Body of pancreas (tissue), 4 donors: ENCODE measurements at regions not wholly inside any gene's neighbourhood (a gene's known extent, or its start where the extent isn't known, plus 50 kb on each side); places are given as distances from the start of the nearest gene placed in this dataset.

Experiments
- ATAC-seq: fragments of 150-250 bp; one replicate; pipeline ENCODE4 v1.9.1; 2016
- DNase-seq, 4 donors: peaks; one replicate each; pipeline ENCODE4 v3.0.0-alpha.2; 2019
- H3K27ac ChIP-seq, 4 donors: fragments of 200-600 bp; sonication (generic); 1 replicate in 3 of 4; 2 replicates in 1 of 4; pipeline versions ENCODE4 v1.5.1 to v1.6.1; 2016 to 2019; ENCODE audit warnings: mild to moderate bottlenecking in 1 of 4, mixed read lengths in 1 of 4, moderate library complexity in 1 of 4
- H3K27me3 ChIP-seq, 2 donors: fragments of 200-600 bp; sonication (generic); one replicate each; pipeline ENCODE4 v1.6.0; 2016; ENCODE audit warnings: mild to moderate bottlenecking in 1 of 2
- H3K36me3 ChIP-seq, 2 donors: fragments of 200-600 bp; sonication (generic); replicated peaks in 1 of 2; 2 replicates each; pipeline ENCODE4 v1.5.1; 2016; ENCODE audit warnings: low read depth in 2 of 2; ENCODE audit not compliant: insufficient read depth in 1 of 2
- H3K4me1 ChIP-seq: fragments of 200-600 bp; sonication (generic); one replicate; pipeline ENCODE4 v1.6.0; 2016
- H3K4me3 ChIP-seq, 2 donors: fragments of 200-600 bp; sonication (generic); 1 replicate in 1 of 2; 2 replicates in 1 of 2; pipeline ENCODE4 v1.5.1; 2016 to 2019
- H3K9me3 ChIP-seq, 3 donors: fragments of 200-600 bp; sonication (generic); 1 replicate in 2 of 3; 2 replicates in 1 of 3; pipeline ENCODE4 v1.5.1; 2016
- POLR2A ChIP-seq, 3 donors: fragments of 450-650 bp; IDR thresholded peaks; one replicate each; pipeline ENCODE4 v1.6.1; 2016; ENCODE audit warnings: antibody characterized with exemption in 3 of 3, mild to moderate bottlenecking in 2 of 3
- WGBS, 2 donors: methylation state at CpG; one replicate each; pipeline ENCODE4 v1.1.5; 2017; 5-methylcytosine and 5-hydroxymethylcytosine counted together
- intact Hi-C: fragments of 100-400 bp; cut with DNase I; formaldehyde crosslinking; loops from one replicate; pipeline ENCODE4 v1.15.1; 2023
- TF ChIP-seq, protein P1 (sequence below), 7 experiments: fragments of 450-650 bp in 4 of 7; fragments of 200-600 bp in 3 of 7; sonication (generic) in 3 of 7; IDR thresholded peaks; one replicate each; pipeline ENCODE4 v1.5.1; 2016 to 2019; ENCODE audit warnings: antibody characterized with exemption in 7 of 7

- TF ChIP-seq, protein P1, sequence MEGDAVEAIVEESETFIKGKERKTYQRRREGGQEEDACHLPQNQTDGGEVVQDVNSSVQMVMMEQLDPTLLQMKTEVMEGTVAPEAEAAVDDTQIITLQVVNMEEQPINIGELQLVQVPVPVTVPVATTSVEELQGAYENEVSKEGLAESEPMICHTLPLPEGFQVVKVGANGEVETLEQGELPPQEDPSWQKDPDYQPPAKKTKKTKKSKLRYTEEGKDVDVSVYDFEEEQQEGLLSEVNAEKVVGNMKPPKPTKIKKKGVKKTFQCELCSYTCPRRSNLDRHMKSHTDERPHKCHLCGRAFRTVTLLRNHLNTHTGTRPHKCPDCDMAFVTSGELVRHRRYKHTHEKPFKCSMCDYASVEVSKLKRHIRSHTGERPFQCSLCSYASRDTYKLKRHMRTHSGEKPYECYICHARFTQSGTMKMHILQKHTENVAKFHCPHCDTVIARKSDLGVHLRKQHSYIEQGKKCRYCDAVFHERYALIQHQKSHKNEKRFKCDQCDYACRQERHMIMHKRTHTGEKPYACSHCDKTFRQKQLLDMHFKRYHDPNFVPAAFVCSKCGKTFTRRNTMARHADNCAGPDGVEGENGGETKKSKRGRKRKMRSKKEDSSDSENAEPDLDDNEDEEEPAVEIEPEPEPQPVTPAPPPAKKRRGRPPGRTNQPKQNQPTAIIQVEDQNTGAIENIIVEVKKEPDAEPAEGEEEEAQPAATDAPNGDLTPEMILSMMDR (IDR thresholded peaks at IDR 0.05) = no peak
- TF ChIP-seq POLR2A (IDR thresholded peaks at IDR 0.05) = no peak
- H3K4me1 ChIP-seq = no peaks in the 10 kb centered on the region
- no peaks in the 10 kb centered on the region for H3K27me3 ChIP-seq
- intact Hi-C loops = no loop called here
- H3K36me3 ChIP-seq = no peaks in the 10 kb centered on the region
- DNase-seq (no peak), ATAC-seq (no peak)
- 31 to 36% methylated on average over 2 of the region's 2 CpGs for WGBS, 2 donors
- H3K4me3 ChIP-seq = no peak overlapping the region
- no peak overlapping the region for H3K27ac ChIP-seq
- H3K9me3 ChIP-seq = no peaks in the 10 kb centered on the region
Observed at GRCh38 chr11:105466582-105467228, 143.2 kb upstream of the GRIA4 start.

DNA sequence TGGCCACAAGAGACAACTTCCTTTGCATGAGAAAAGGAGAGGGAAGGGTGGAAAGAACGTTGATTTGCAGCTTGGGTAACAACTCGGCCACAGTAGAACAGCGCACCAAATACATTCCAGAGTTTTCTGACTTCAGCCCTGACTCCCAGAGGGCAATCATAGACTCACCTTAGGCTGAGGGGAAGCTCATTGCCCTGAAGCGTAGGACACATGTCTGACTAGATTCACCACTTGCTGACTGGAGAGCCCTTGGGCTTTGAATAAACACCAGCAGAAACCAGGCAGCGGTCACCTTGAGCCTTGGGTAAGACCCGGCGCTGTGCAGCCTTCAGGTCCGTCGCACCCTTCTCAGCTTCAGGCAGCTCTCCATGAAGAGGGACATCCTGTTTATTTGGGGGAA, 151.8 kb upstream of the GRIA4 start:
- no peak for DNase-seq
- Histone ChIP-seq H3K27me3 (no peaks in the 10 kb centered on the region), H3K4me3 (no peak overlapping the region), H3K4me1 (no peaks in the 10 kb centered on the region), H3K36me3 (no peaks in the 10 kb centered on the region), H3K9me3 (no peaks in the 10 kb centered on the region), H3K27ac (no peak overlapping the region)
- intact Hi-C loops = no loop called here
- WGBS, 2 donors = 87 to 89% methylated on average over 8 to 9 of the region's 9 CpGs
- no peak for ATAC-seq
- no peak for TF ChIP-seq POLR2A (IDR thresholded peaks at IDR 0.05)
- TF ChIP-seq, protein P1 (IDR thresholded peaks at IDR 0.05) = no peak

GRCh38 chr11:105456950-105457349, 152.9 kb upstream of the GRIA4 start:
- no peaks in the 10 kb centered on the region for H3K36me3 ChIP-seq
- TF ChIP-seq POLR2A (IDR thresholded peaks at IDR 0.05) = no peak
- TF ChIP-seq, protein P1 (IDR thresholded peaks at IDR 0.05) = no peak
- H3K27me3 ChIP-seq = no peaks in the 10 kb centered on the region
- no peaks in the 10 kb centered on the region for H3K9me3 ChIP-seq
- H3K27ac ChIP-seq = no peak overlapping the region
- no peaks in the 10 kb centered on the region for H3K4me1 ChIP-seq
- WGBS, 2 donors = 61 to 71% methylated on average over 4 of the region's 4 CpGs
- ATAC-seq (no peak), DNase-seq (no peak)
- intact Hi-C loops = no loop called here
- H3K4me3 ChIP-seq = no peak overlapping the region

GRCh38 chr11:105449100-105449734, 160.7 kb upstream of the GRIA4 start:
- 88 to 92% methylated on average over 2 of the region's 2 CpGs for WGBS, 2 donors
- ATAC-seq (no peak), DNase-seq (peak in 1 of 4 donors; percentile 5)
- intact Hi-C loops = no loop called here
- TF ChIP-seq, protein P1 (IDR thresholded peaks at IDR 0.05) = no peak
- TF ChIP-seq POLR2A (IDR thresholded peaks at IDR 0.05) = no peak
- Histone ChIP-seq H3K4me1 (no peaks in the 10 kb centered on the region), H3K4me3 (no peak overlapping the region), H3K27ac (no peak overlapping the region), H3K27me3 (no peaks in the 10 kb centered on the region), H3K36me3 (no peaks in the 10 kb centered on the region), H3K9me3 (no peaks in the 10 kb centered on the region)

GRCh38 chr11:105448703-105449079, 161.2 kb upstream of the GRIA4 start:
- H3K4me1 ChIP-seq = no peaks in the 10 kb centered on the region
- no peaks in the 10 kb centered on the region for H3K27me3 ChIP-seq
- ATAC-seq (no peak), DNase-seq (no peak)
- H3K9me3 ChIP-seq = no peaks in the 10 kb centered on the region
- H3K36me3 ChIP-seq = no peaks in the 10 kb centered on the region
- H3K4me3 ChIP-seq = no peak overlapping the region
- WGBS, 2 donors = 81 to 92% methylated on average over 3 to 4 of the region's 4 CpGs
- intact Hi-C loops = no loop called here
- H3K27ac ChIP-seq = no peak overlapping the region
- TF ChIP-seq POLR2A (IDR thresholded peaks at IDR 0.05) = no peak
- TF ChIP-seq, protein P1 (IDR thresholded peaks at IDR 0.05) = no peak
